Esophagus squamous epithelium (tissue), 4 donors: ENCODE measurements at regions not wholly inside any gene's neighbourhood (a gene's known extent, or its start where the extent isn't known, plus 50 kb on each side); places are given as distances from the start of the nearest gene placed in this dataset.
"Not testable (repeated sequence)": the region's sequence is repeated elsewhere in the genome, so short reads cannot be mapped to it uniquely, and the experiment has no call there.

Experiments used
- CTCF ChIP-seq, 6 experiments: fragments of 450-650 bp in 4 of 6; fragments of 200-600 bp in 2 of 6; sonication (generic) in 2 of 6; IDR thresholded peaks; one replicate each; pipeline ENCODE4 v1.5.1; 2016 to 2019; ENCODE audit warnings: antibody characterized with exemption in 6 of 6, mild to moderate bottlenecking in 4 of 6, moderate library complexity in 4 of 6
- POLR2A ChIP-seq, 4 donors: fragments of 450-650 bp; IDR thresholded peaks; one replicate each; pipeline ENCODE4 v1.6.1; 2017; ENCODE audit warnings: antibody characterized with exemption in 4 of 4, mild to moderate bottlenecking in 4 of 4, moderate library complexity in 3 of 4

- TF ChIP-seq POLR2A, CTCF (IDR thresholded peaks at IDR 0.05): not testable (repeated sequence)
These were observed 269.9 kb upstream of the PLPP4 start for GRCh38 chr10:120187168-120187567.
